Activated naive CD4-positive, alpha-beta T cell treated with anti-CD3 and anti-CD28 coated beads, Interleukin-2, amount 50 U/mL, for 72 hours (primary cell): ENCODE measurements at regions not wholly inside any gene's neighbourhood (a gene's known extent, or its start where the extent isn't known, plus 50 kb on each side); places are given as distances from the start of the nearest gene placed in this dataset.

Experiments used
- ATAC-seq, 2 donors: fragments of 150-1000 bp; cut with Tn5 transposase; 2 replicates each; pipeline ENCODE4 v1.10.0; 2021; ENCODE audit warnings: mild to moderate bottlenecking in 2 of 2, moderate library complexity in 2 of 2
- DNase-seq, 2 donors: peaks; one replicate each; pipeline ENCODE4 v3.0.0; 2021 to 2022; ENCODE audit warnings: low spot score in 2 of 2
- H3K27ac Mint-ChIP-seq, 2 donors: one replicate each; pipeline ENCODE4 v1.8.0; 2022; ENCODE audit warnings: mild to moderate bottlenecking in 2 of 2, mixed read lengths in 2 of 2
- H3K36me3 Mint-ChIP-seq, 2 donors: one replicate each; pipeline ENCODE4 v1.8.0; 2022; ENCODE audit warnings: mixed read lengths in 2 of 2
- H3K9me3 Mint-ChIP-seq, 2 donors: one replicate each; pipeline ENCODE4 v1.8.0; 2022; ENCODE audit warnings: mixed read lengths in 2 of 2

DNA sequence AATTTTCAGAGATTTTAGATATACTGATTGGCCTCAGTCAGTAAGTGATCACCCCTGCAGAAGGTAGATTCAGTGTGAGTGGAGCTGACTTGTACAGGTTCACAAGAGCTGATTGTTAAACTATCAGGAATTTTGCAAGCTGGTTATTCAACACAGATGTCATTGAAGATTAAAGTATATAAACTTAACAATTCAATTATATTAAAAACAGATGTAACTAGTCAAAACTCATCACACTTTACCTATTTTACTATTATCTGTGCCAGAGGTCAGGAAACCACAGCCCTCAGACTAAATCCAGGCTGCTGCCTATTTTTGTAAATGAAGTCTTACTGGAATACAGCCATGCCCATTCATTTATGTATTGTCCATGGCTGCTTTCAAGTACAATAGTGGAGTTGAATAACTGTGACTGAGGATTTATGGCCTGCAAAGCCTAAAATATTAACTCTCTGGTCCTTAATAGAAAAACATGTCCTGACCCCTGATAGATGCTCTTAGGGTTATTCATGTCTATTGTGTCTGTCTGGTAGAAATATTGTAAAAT, 429.3 kb upstream of the PDZRN3 start:
- no peaks in the 10 kb centered on the region for H3K36me3 Mint-ChIP-seq
- DNase-seq (no peak), ATAC-seq (no peak)
- H3K9me3 Mint-ChIP-seq: peaks cover 5 to 11% of the 10 kb centered on the region in 2 donors
- H3K27ac Mint-ChIP-seq: no peak overlapping the region

DNA sequence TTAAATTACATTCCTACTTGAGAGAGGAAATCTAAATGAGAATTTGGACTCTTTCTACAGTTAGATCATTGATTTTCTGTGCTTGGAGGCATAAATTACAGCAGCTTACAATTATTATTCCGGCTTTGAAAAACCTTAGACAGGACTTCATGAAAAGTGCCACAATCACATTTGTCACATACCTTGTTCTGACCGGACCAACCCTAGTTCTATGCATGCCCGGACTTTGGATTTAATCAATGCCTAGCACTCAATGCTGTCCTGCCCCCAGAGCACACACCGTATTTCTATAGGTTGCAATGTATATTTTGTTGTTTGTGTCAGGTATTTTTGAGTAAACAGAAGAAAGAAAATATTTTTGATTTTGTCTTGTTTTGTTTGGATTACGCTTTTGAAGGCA, 424.7 kb upstream of the PDZRN3 start:
- no peak for DNase-seq
- Mint-ChIP-seq H3K27ac (no peak overlapping the region), H3K36me3 (no peaks in the 10 kb centered on the region), H3K9me3 (peaks cover 7 to 12% of the 10 kb centered on the region in 2 donors)
- ATAC-seq: no peak

DNA sequence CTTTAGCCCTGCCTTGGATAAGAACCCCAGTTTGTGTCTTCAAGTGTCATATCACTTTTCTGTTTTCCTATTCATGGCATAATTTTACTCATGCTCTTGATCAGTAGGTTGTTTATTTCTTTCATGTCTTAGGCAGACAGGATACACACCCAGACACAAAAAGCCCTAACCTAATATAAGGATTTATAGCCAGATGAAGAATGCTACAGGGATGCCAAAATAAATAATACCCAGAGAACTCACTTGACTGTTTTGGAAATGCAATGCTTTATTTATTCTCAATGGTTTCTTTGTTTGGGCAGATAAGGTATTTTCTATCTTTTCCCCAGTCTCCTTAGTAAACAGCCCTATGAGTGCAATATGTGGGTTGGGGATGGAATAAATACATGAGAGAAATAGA, 424.0 kb upstream of the PDZRN3 start:
- DNase-seq (no peak), ATAC-seq (no peak)
- peaks cover 7 to 12% of the 10 kb centered on the region in 2 donors for H3K9me3 Mint-ChIP-seq
- no peak overlapping the region for H3K27ac Mint-ChIP-seq
- no peaks in the 10 kb centered on the region for H3K36me3 Mint-ChIP-seq

- DNase-seq (no peak), ATAC-seq (no peak)
- H3K9me3 Mint-ChIP-seq: peaks cover 11 to 12% of the 10 kb centered on the region in 2 donors
- H3K36me3 Mint-ChIP-seq: no peaks in the 10 kb centered on the region
- no peak overlapping the region for H3K27ac Mint-ChIP-seq
Measured at GRCh38 chr3:74045000-74045399, 420.3 kb upstream of the PDZRN3 start.

- peaks cover 13% of the 10 kb centered on the region in 2 donors for H3K9me3 Mint-ChIP-seq
- no peak for ATAC-seq
- H3K36me3 Mint-ChIP-seq: no peaks in the 10 kb centered on the region
- H3K27ac Mint-ChIP-seq: no peak overlapping the region
- DNase-seq: no peak
Measured at GRCh38 chr3:74041068-74041675, 416.4 kb upstream of the PDZRN3 start.

GRCh38 chr3:74039105-74039504, 414.4 kb upstream of the PDZRN3 start:
- no peaks in the 10 kb centered on the region for H3K36me3 Mint-ChIP-seq
- H3K9me3 Mint-ChIP-seq: peaks cover 12 to 13% of the 10 kb centered on the region in 2 donors
- ATAC-seq: no peak
- no peak for DNase-seq
- no peak overlapping the region for H3K27ac Mint-ChIP-seq

DNA sequence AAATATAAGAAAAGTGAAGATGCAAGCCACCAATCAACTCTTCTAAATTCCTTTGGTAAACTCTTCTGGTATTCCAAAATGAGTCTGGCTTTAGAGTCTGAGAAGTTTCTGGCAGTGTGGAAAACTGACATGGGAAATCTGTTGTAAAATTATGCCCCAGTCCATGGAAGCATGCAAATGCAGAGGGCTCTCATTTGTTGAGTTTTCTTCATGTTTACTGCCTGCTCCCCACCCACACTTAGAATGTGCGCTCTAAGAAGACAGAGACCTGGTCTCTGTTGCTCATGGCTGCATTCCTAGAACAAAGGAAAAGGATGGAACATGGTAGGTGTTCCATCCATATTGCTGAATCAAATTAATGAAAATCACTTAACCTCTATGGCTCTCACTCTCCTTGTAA, 411.8 kb upstream of the PDZRN3 start:
- Mint-ChIP-seq H3K9me3 (peaks cover 7 to 13% of the 10 kb centered on the region in 2 donors), H3K27ac (no peak overlapping the region), H3K36me3 (no peaks in the 10 kb centered on the region)
- ATAC-seq: no peak
- no peak for DNase-seq

- ATAC-seq (no peak), DNase-seq (no peak)
- Mint-ChIP-seq H3K27ac (no peak overlapping the region), H3K36me3 (no peaks in the 10 kb centered on the region), H3K9me3 (peaks cover 11% of the 10 kb centered on the region in 2 donors)
Measured at GRCh38 chr3:74036102-74036501, 411.4 kb upstream of the PDZRN3 start.

- ATAC-seq (no peak), DNase-seq (no peak)
- Mint-ChIP-seq H3K27ac (no peak overlapping the region), H3K9me3 (peaks cover 11 to 21% of the 10 kb centered on the region in 2 donors), H3K36me3 (no peaks in the 10 kb centered on the region)
Measured at GRCh38 chr3:74033806-74034205, 409.1 kb upstream of the PDZRN3 start.

DNA sequence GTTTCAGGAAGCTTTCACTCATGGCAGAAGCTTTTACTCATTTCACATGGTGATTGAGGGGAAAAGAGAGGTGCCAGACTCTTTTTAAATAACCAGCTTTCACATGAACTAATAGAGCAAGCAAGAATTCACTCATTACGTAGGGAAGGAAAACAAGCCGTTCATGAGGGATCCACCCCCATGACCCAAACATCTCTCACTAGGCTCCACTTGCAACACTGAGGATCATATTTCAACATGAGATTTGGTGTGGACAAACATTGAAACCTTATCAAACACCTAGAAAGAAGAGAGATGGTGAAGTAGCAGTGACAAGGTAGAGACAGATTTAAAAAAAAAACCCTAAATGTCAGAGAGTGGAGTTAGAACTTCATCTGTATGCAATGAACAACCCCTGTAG, 408.6 kb upstream of the PDZRN3 start:
- H3K27ac Mint-ChIP-seq: no peak overlapping the region
- DNase-seq: no peak
- ATAC-seq: no peak
- H3K36me3 Mint-ChIP-seq: no peaks in the 10 kb centered on the region
- peaks cover 14 to 21% of the 10 kb centered on the region in 2 donors for H3K9me3 Mint-ChIP-seq

GRCh38 chr3:74027121-74027520, 402.4 kb upstream of the PDZRN3 start:
- DNase-seq (no peak), ATAC-seq (no peak)
- Mint-ChIP-seq H3K9me3 (peaks cover 15 to 27% of the 10 kb centered on the region in 2 donors), H3K36me3 (peaks cover 0 to 1% of the 10 kb centered on the region in 2 donors), H3K27ac (no peak overlapping the region)

GRCh38 chr3:74023395-74023794, 398.7 kb upstream of the PDZRN3 start:
- peaks cover 0 to 8% of the 10 kb centered on the region in 2 donors for H3K36me3 Mint-ChIP-seq
- H3K9me3 Mint-ChIP-seq: peaks cover 17 to 28% of the 10 kb centered on the region in 2 donors
- H3K27ac Mint-ChIP-seq: no peak overlapping the region
- ATAC-seq (no peak), DNase-seq (no peak)

GRCh38 chr3:74021449-74021848, 396.7 kb upstream of the PDZRN3 start:
- ATAC-seq (no peak), DNase-seq (no peak)
- no peak overlapping the region for H3K27ac Mint-ChIP-seq
- peaks cover 18 to 25% of the 10 kb centered on the region in 2 donors for H3K9me3 Mint-ChIP-seq
- H3K36me3 Mint-ChIP-seq: peaks cover 0 to 8% of the 10 kb centered on the region in 2 donors

DNA sequence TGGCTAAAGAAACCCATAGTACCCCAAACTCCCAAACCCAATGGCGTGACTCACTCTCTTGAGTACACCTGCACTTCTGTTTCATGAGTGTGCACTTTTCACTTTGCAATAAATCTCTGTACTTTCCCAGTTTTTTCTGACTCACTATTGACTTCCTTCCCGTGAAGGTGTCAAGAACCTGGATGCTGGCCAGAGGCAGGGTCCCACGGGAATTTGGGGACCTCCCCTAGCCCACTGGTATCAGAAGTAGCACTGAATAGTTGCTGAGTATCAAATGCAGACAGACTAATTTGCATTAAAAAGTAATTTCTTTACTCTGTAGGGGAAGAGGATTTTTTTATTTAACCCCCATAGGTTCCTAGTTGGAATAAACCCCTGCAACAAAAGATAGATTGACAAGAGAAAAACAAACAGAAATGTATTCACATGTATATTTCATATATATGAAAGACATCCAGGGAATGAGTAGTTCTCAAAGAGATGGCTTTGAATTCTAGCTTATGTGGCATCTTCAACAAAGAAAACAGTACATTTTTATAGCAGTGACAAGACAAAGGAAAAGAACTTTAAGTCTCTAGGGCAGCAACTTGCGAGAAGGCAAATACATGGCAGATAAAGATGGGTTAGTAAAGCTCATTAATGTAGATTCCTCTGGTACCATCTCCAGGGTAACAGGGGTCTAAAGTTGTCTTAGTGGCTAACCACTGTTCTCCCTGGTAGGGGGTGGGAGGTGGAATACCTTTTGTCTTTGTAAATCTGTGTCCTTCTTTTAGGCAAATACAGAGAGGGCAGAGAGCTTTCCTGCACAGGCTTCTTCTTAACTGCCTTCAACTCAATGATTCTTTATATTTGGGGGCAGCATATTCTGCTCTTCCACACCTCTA, 385.5 kb upstream of the PDZRN3 start:
- Mint-ChIP-seq H3K27ac (no peak overlapping the region), H3K36me3 (no peaks in the 10 kb centered on the region), H3K9me3 (peaks cover 13 to 15% of the 10 kb centered on the region in 2 donors)
- DNase-seq (no peak), ATAC-seq (no peak)

DNA sequence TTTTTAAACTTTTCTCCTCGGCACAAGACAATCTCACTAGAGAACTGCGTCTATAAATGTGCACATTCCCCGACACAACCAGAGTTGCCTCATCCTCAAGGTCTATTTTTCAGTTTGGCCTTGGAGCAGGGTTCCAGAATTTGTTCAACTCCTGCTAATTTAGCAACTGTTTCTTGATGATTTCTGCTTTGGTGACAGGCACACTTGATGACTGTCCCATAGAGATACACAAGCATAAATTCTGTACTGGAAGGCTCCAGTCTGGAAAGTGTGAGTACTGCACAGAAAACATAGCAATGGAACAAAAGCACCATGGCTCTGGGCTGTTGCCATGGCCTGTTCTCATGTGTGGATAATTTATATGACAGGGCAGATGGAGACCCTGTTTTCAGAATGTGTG, 379.6 kb upstream of the PDZRN3 start:
- no peaks in the 10 kb centered on the region for H3K36me3 Mint-ChIP-seq
- H3K9me3 Mint-ChIP-seq: peaks cover 9 to 13% of the 10 kb centered on the region in 2 donors
- H3K27ac Mint-ChIP-seq: no peak overlapping the region
- DNase-seq (no peak), ATAC-seq (no peak)

DNA sequence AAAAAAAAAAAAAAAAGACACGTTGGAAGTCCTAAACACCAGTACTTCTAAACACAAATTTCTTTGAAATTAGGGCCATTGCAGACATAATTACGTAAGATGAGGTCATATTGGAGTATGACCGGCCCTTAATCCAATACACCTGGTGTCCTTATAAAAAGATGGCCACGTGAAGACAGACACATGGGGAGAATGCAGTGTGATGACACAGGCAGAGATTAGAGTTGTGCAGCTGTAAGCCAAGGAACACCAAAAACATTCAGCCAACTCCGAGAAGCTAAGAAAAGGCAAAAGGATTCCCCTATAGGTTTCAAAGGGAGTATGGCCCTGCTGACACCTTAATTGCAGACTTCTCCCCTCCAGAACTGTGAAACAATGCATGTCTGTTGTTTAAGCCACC, 379.0 kb upstream of the PDZRN3 start:
- Mint-ChIP-seq H3K9me3 (peaks cover 9 to 15% of the 10 kb centered on the region in 2 donors), H3K27ac (no peak overlapping the region), H3K36me3 (no peaks in the 10 kb centered on the region)
- DNase-seq (no peak), ATAC-seq (no peak)

GRCh38 chr3:74001436-74001835, 376.7 kb upstream of the PDZRN3 start:
- peaks cover 9 to 21% of the 10 kb centered on the region in 2 donors for H3K9me3 Mint-ChIP-seq
- no peaks in the 10 kb centered on the region for H3K36me3 Mint-ChIP-seq
- no peak for ATAC-seq
- DNase-seq: no peak
- H3K27ac Mint-ChIP-seq: no peak overlapping the region
